ENCODE measurements at regions not wholly inside any gene's neighbourhood (a gene's known extent, or its start where the extent isn't known, plus 50 kb on each side); places are given as distances from the start of the nearest gene placed in this dataset.

GRCh38 chr6:26260725-26261490 is 104.1 kb upstream of the BTN3A2 start:
- Mint-ChIP-seq H3K4me1 (ENCODE audit: low read depth) (no peaks in the 10 kb centered on the region), H3K27ac (no peak overlapping the region), H3K36me3 (ENCODE audit: low read depth) (no peaks in the 10 kb centered on the region), H3K27me3 (no peaks in the 10 kb centered on the region), H3K9me3 (no peaks in the 10 kb centered on the region), H3K4me3 (no peak overlapping the region)

DNA sequence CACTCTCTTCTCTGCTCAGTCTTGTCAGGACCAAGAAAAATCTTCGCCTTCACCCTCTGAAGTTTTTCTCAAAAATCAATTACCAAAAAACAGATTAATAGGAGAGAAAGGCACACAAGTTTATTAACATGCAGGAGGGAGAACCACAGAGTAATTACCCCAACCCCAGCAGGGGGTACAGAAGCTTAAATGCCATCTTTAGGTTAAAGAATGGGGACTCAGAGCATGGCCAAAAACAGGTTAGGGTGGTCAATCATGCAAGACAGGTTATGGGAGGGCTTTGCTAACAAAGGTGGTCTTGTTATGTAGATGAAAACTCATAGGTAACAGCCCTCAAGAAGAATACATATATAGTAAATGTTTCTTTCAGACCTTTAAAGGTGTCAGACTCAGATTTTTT is 100.5 kb upstream of the BTN3A2 start:
- no peak overlapping the region for H3K27ac Mint-ChIP-seq
- no peak overlapping the region for H3K4me3 Mint-ChIP-seq
- H3K9me3 Mint-ChIP-seq = no peaks in the 10 kb centered on the region
- H3K27me3 Mint-ChIP-seq = no peaks in the 10 kb centered on the region
- no peaks in the 10 kb centered on the region for H3K36me3 Mint-ChIP-seq (ENCODE audit: low read depth)
- H3K4me1 Mint-ChIP-seq (ENCODE audit: low read depth) = peaks cover 7% of the 10 kb centered on the region

DNA sequence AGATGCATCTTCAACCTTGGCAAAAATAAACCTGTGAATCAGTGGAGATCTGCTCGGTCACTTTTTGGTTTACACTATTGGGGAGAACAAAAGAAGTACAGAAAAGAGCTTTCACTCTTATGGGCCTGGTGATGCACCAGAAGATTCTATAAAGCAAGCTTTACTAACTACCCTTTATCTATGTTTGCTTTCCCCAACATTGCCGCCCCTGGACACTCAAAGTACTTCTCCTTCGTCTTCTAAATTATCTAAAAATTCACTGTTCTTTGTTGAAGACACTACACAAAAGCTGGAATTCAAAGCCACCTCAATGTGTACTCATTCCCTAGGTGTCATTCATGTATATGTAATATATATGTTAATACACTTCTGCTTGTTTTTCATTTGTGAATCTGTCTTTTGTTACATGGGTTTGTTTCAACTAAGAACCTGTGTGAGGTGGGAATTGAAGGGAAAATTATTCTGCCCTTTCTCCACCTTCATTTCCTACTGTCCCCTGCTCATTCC is 97.9 kb upstream of the BTN3A2 start:
- H3K27ac Mint-ChIP-seq = peak overlapping the region; percentile 15
- H3K36me3 Mint-ChIP-seq (ENCODE audit: low read depth) = peaks cover 4% of the 10 kb centered on the region
- H3K4me1 Mint-ChIP-seq (ENCODE audit: low read depth) = peaks cover 29% of the 10 kb centered on the region
- H3K27me3 Mint-ChIP-seq = no peaks in the 10 kb centered on the region
- no peaks in the 10 kb centered on the region for H3K9me3 Mint-ChIP-seq
- H3K4me3 Mint-ChIP-seq = no peak overlapping the region

GRCh38 chr6:26268659-26269402 is 96.2 kb upstream of the BTN3A2 start:
- H3K9me3 Mint-ChIP-seq = no peaks in the 10 kb centered on the region
- H3K4me3 Mint-ChIP-seq = peak overlapping the region; percentile 48
- H3K4me1 Mint-ChIP-seq (ENCODE audit: low read depth) = peaks cover 29% of the 10 kb centered on the region
- no peak overlapping the region for H3K27ac Mint-ChIP-seq
- peaks cover 4% of the 10 kb centered on the region for H3K36me3 Mint-ChIP-seq (ENCODE audit: low read depth)
- no peaks in the 10 kb centered on the region for H3K27me3 Mint-ChIP-seq

DNA sequence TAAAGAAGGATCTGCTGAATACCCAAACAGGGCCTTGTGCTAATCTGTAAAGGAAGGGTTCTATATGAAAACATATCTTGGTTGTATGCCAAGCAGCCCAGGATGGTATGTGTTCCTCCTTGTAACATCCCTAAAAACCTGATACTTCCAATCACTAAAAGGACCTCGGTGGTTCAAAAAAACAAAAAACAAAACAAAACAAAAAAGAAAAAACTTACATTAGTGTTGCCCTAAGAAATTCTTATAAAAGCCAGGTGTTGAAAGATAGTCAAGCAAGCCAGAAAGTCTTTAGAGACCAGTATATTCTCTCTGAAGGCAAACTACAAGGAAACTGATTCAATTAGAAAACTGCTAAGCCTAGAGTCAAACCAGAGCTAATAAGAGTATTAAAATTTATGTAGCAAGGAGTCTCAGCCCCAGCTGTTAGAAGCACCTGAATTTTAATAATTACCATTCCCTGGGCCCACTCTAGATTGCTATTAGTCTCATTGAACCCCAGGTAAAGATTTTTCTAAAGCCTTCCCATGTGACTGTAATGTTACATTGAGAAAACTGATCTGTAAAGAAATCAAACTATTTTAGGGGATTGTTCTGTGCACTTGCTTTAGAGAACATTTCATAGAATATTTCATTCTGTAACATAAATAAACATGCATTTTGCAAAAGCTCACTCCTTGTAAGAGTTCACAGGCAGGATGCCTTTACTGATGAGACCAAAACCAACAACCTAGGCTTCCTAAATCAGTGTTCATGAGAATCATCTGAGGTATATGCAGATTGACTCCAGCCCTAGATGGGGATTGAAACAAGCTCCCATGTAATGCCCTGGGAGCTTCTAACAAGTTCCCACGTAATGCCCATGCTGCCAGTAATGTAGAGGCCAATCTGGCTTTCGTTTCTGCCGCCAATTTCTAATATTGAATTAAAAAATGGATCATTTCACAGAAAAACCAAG is 95.2 kb upstream of the BTN3A2 start:
- Mint-ChIP-seq H3K27me3 (no peaks in the 10 kb centered on the region), H3K27ac (no peak overlapping the region), H3K36me3 (ENCODE audit: low read depth) (peaks cover 4% of the 10 kb centered on the region), H3K4me1 (ENCODE audit: low read depth) (peaks cover 29% of the 10 kb centered on the region), H3K9me3 (no peaks in the 10 kb centered on the region), H3K4me3 (no peak overlapping the region)

GRCh38 chr6:26270486-26270861 is 94.5 kb upstream of the BTN3A2 start:
- H3K36me3 Mint-ChIP-seq (ENCODE audit: low read depth) = peaks cover 4% of the 10 kb centered on the region
- H3K4me3 Mint-ChIP-seq = no peak overlapping the region
- H3K27ac Mint-ChIP-seq = no peak overlapping the region
- peaks cover 29% of the 10 kb centered on the region for H3K4me1 Mint-ChIP-seq (ENCODE audit: low read depth)
- H3K9me3 Mint-ChIP-seq = no peaks in the 10 kb centered on the region
- H3K27me3 Mint-ChIP-seq = no peaks in the 10 kb centered on the region

GRCh38 chr6:26270903-26271667 is 93.9 kb upstream of the BTN3A2 start:
- peaks cover 4% of the 10 kb centered on the region for H3K36me3 Mint-ChIP-seq (ENCODE audit: low read depth)
- no peaks in the 10 kb centered on the region for H3K9me3 Mint-ChIP-seq
- H3K27me3 Mint-ChIP-seq = no peaks in the 10 kb centered on the region
- H3K27ac Mint-ChIP-seq = no peak overlapping the region
- H3K4me3 Mint-ChIP-seq = no peak overlapping the region
- H3K4me1 Mint-ChIP-seq (ENCODE audit: low read depth) = peaks cover 35% of the 10 kb centered on the region

DNA sequence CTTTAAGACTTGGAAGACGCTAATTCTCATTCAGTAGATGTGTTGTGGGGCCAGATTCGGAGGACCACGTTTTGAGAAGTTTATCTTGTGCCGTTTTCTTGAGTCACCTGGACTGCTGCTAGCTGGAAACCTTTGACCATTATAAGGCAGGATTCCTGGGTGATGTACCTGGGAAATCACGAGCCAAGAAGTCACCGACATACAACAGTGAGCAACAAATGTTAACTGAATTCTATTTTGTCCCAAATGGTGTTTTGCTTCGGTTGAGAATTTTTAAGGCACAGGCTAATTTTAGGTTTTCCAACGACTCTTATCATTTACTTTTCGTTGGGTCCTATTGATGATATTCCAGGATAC is 93.4 kb upstream of the BTN3A2 start:
- Mint-ChIP-seq H3K4me1 (ENCODE audit: low read depth) (peaks cover 40% of the 10 kb centered on the region), H3K9me3 (no peaks in the 10 kb centered on the region), H3K27me3 (no peaks in the 10 kb centered on the region), H3K27ac (no peak overlapping the region), H3K4me3 (no peak overlapping the region), H3K36me3 (ENCODE audit: low read depth) (peaks cover 4% of the 10 kb centered on the region)

DNA sequence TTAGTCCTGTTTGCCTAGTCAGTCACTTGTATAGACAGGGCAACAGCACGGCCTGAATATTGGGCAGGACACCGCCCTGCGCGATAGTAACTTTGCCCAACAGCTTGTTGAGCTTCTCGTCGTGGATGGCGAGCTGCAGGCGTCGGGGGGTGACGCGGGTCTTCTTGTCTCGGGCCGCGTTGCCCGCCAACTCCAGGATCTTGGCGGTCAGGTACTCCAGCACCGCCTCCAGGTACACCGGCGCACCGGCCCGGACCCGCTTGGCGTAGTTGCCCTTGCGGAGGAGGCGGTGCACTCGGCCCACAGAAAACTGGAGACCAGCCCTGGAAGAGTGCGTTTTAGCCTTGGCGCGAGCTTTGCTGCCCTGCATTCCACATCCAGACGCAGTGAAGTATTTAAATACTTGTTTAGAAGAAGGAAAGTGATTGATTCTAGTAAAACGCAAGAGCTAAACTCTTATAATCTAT is 92.8 kb upstream of the BTN3A2 start:
- H3K27me3 Mint-ChIP-seq = no peaks in the 10 kb centered on the region
- no peak overlapping the region for H3K4me3 Mint-ChIP-seq
- H3K4me1 Mint-ChIP-seq (ENCODE audit: low read depth) = peaks cover 40% of the 10 kb centered on the region
- peaks cover 4% of the 10 kb centered on the region for H3K36me3 Mint-ChIP-seq (ENCODE audit: low read depth)
- H3K27ac Mint-ChIP-seq = no peak overlapping the region
- H3K9me3 Mint-ChIP-seq = no peaks in the 10 kb centered on the region

DNA sequence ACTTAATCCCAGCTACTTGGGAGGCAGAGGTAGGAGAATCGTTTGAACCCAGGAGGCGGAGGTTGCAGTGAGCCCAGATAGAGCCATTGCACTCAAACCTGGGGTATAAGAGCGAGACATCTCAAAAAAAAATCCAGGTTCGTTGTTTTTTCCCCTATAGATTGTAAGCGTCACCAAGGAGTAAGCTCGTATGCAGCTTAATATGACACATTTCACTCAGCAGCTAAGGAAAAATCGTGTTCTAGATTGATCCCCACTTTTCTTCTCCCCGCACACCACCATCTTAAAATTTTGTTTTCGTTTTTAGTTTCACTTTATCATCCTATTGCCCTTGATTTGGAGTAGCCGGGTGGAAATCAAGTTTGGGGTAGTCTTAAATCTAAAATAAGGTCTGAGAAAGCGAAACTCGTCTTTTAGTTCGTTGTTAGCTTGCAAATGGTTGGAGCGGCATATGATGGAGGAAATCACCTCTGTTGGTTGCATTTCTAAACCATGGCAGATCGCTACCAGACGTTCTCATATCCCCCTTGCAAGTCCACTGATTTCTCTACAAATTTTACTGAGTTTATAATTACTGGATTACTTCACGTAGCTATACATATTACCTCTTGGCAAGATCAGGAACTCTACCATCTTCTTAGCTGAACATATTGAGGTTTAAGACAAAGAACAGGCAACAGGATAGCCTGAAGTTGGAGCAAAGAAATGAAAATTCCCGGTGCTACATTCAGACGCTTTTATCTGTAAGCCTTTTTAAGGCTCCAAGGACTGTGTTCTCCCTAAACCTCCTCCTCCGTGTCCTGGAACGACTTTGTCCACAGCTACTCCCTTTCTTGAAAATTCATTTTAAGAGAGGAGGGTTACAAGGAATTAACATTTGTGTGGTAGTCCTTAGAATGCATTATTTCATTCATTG is 91.1 kb upstream of the BTN3A2 start:
- no peak overlapping the region for H3K4me3 Mint-ChIP-seq

GRCh38 chr6:26275663-26276062 is 89.3 kb upstream of the BTN3A2 start:
- H3K4me1 Mint-ChIP-seq (ENCODE audit: low read depth) = peaks cover 23% of the 10 kb centered on the region
- no peak overlapping the region for H3K4me3 Mint-ChIP-seq
- H3K36me3 Mint-ChIP-seq (ENCODE audit: low read depth) = peaks cover 4% of the 10 kb centered on the region
- no peak overlapping the region for H3K27ac Mint-ChIP-seq
- H3K9me3 Mint-ChIP-seq = no peaks in the 10 kb centered on the region
- no peaks in the 10 kb centered on the region for H3K27me3 Mint-ChIP-seq

More for the DNA sequence above, 91.1 kb upstream of the BTN3A2 start:
- Mint-ChIP-seq H3K27ac (no peak overlapping the region), H3K27me3 (no peaks in the 10 kb centered on the region), H3K36me3 (ENCODE audit: low read depth) (peaks cover 4% of the 10 kb centered on the region), H3K9me3 (no peaks in the 10 kb centered on the region), H3K4me1 (ENCODE audit: low read depth) (peaks cover 38% of the 10 kb centered on the region)

- H3K4me1 Mint-ChIP-seq (ENCODE audit: low read depth) = peaks cover 17% of the 10 kb centered on the region
- no peaks in the 10 kb centered on the region for H3K9me3 Mint-ChIP-seq
- H3K36me3 Mint-ChIP-seq (ENCODE audit: low read depth) = peaks cover 4% of the 10 kb centered on the region
- H3K27me3 Mint-ChIP-seq = no peaks in the 10 kb centered on the region
- no peak overlapping the region for H3K27ac Mint-ChIP-seq
- H3K4me3 Mint-ChIP-seq = no peak overlapping the region
Measured at GRCh38 chr6:26276841-26277648, 88.0 kb upstream of the BTN3A2 start.

DNA sequence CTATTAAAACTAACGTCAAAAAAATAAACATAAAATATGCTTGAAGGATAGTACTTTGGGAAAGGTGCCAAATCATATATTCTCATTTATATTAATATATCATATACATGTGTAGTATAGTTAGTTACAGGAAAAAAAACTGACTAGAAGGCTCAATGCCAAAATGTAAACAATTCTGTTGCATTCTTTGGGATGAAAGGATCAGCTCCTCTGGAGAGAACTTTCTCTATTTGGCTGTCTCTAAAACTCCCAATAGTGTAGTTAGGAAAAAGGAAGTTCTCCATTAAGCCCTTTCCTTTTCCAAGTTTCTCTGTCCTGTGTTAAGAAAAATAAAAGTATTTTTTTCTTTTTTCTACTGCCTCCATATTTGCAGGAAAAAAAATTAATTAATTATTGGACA is 86.5 kb upstream of the BTN3A2 start:
- H3K36me3 Mint-ChIP-seq (ENCODE audit: low read depth) = peaks cover 4% of the 10 kb centered on the region
- H3K4me3 Mint-ChIP-seq = no peak overlapping the region
- H3K27ac Mint-ChIP-seq = no peak overlapping the region
- peaks cover 22% of the 10 kb centered on the region for H3K4me1 Mint-ChIP-seq (ENCODE audit: low read depth)
- no peaks in the 10 kb centered on the region for H3K27me3 Mint-ChIP-seq
- H3K9me3 Mint-ChIP-seq = no peaks in the 10 kb centered on the region
